ENCODE measurements at regions not wholly inside any gene's neighbourhood (a gene's known extent, or its start where the extent isn't known, plus 50 kb on each side); places are given as distances from the start of the nearest gene placed in this dataset.

GRCh38 chr1:37288900-37289299 is 185.5 kb upstream of the ZC3H12A start:
- no peaks in the 10 kb centered on the region for H3K27me3 Mint-ChIP-seq
- TF ChIP-seq CTCF (IDR thresholded peaks at IDR 0.05), result no peak
- H2AFZ ChIP-seq (ENCODE audit: insufficient read depth, low read depth, low read length, poor library complexity, severe bottlenecking), result peak overlapping the region; percentile 57
- no peak overlapping the region for H3K9ac ChIP-seq (ENCODE audit: low read length)
- no peaks in the 10 kb centered on the region for H4K20me1 ChIP-seq (ENCODE audit: control insufficient read depth, insufficient read depth, low read length, poor library complexity, severe bottlenecking)
- POLR2A ChIA-PET, result interaction anchor here (0.6 kb wide), 1 partner anchor 196 kb away, joined by 3 read pairs; no protein-coding TSS in a partner anchor
- no peak overlapping the region for H3K4me3 ChIP-seq (ENCODE audit: control extremely low read depth in 1 of 5, extremely low read depth in 1 of 5, insufficient read depth in 1 of 5, low read depth in 2 of 5, low read length in 4 of 5)
- peaks cover 0 to 20% (median 0%) of the 10 kb centered on the region in 3 donors for H3K9me3 ChIP-seq (ENCODE audit: control extremely low read depth in 1 of 3, control insufficient read depth in 2 of 3, insufficient read depth in 1 of 3, low read length in 2 of 3)
- H3K4me1 ChIP-seq (ENCODE audit: control insufficient read depth in 2 of 2, insufficient read depth in 2 of 2, low read length in 2 of 2), result peaks cover 51 to 62% of the 10 kb centered on the region in 2 donors
- no peaks in the 10 kb centered on the region for H3K27me3 ChIP-seq (replicated peaks in 1 of 4; ENCODE audit: control extremely low read depth in 1 of 4, control insufficient read depth in 3 of 4, insufficient read depth in 4 of 4, low read length in 3 of 4)
- ATAC-seq (ENCODE audit: low read depth), result peak; percentile 96
- WGBS (ENCODE audit: insufficient coverage), result 13% methylated on average over 2 of the region's 3 CpGs
- peaks cover 6% of the 10 kb centered on the region for H3K9me3 Mint-ChIP-seq (ENCODE audit: insufficient read depth)
- peak overlapping the region; percentile 48 for H3K4me2 ChIP-seq (replicated peaks; ENCODE audit: low read depth, low read length, poor library complexity, severe bottlenecking)
- H3K27ac Mint-ChIP-seq, result peak overlapping the region; percentile 98
- peak overlapping the region; percentile 75 for H3K4me3 Mint-ChIP-seq
- H3K27ac ChIP-seq (ENCODE audit: low read length in 2 of 2), result peak overlapping the region; percentile 74 to 90
- CTCF ChIA-PET, result interaction anchor here (0.9 to 1.5 kb wide), 3 partner anchors 10 to 34 kb away, joined by 3 to 4 read pairs (median 4); no protein-coding TSS in a partner anchor
- H3K36me3 ChIP-seq (replicated peaks in 1 of 2; ENCODE audit: control extremely low read depth in 1 of 2, control insufficient read depth in 1 of 2, extremely low read depth in 1 of 2, insufficient read depth in 2 of 2, low read length in 1 of 2), result no peaks in the 10 kb centered on the region
- intact Hi-C loops (cut with micrococcal nuclease), result no loop called here
- H3K79me2 ChIP-seq (ENCODE audit: control insufficient read depth, insufficient read depth, low read length), result no peaks in the 10 kb centered on the region
- peaks cover 62% of the 10 kb centered on the region for H3K4me1 Mint-ChIP-seq
- DNase-seq, result peak; percentile 91

GRCh38 chr1:37290718-37291117 is 183.7 kb upstream of the ZC3H12A start:
- Mint-ChIP-seq H3K4me3 (peak overlapping the region; percentile 5), H3K4me1 (peaks cover 70% of the 10 kb centered on the region), H3K27me3 (peaks cover 3% of the 10 kb centered on the region), H3K9me3 (ENCODE audit: insufficient read depth) (peaks cover 6% of the 10 kb centered on the region), H3K27ac (peak overlapping the region; percentile 98)
- Histone ChIP-seq H3K9me3 (ENCODE audit: control extremely low read depth in 1 of 3, control insufficient read depth in 2 of 3, insufficient read depth in 1 of 3, low read length in 2 of 3) (peaks cover 0 to 20% (median 0%) of the 10 kb centered on the region in 3 donors), H4K20me1 (ENCODE audit: control insufficient read depth, insufficient read depth, low read length, poor library complexity, severe bottlenecking) (no peaks in the 10 kb centered on the region), H2AFZ (ENCODE audit: insufficient read depth, low read depth, low read length, poor library complexity, severe bottlenecking) (peak overlapping the region; percentile 50), H3K36me3 (replicated peaks in 1 of 2; ENCODE audit: control extremely low read depth in 1 of 2, control insufficient read depth in 1 of 2, extremely low read depth in 1 of 2, insufficient read depth in 2 of 2, low read length in 1 of 2) (no peaks in the 10 kb centered on the region), H3K9ac (ENCODE audit: low read length) (no peak overlapping the region), H3K79me2 (ENCODE audit: control insufficient read depth, insufficient read depth, low read length) (no peaks in the 10 kb centered on the region), H3K4me3 (ENCODE audit: control extremely low read depth in 1 of 5, extremely low read depth in 1 of 5, insufficient read depth in 1 of 5, low read depth in 2 of 5, low read length in 4 of 5) (no peak overlapping the region), H3K4me2 (replicated peaks; ENCODE audit: low read depth, low read length, poor library complexity, severe bottlenecking) (peak overlapping the region; percentile 48), H3K27ac (ENCODE audit: low read length in 2 of 2) (peak overlapping the region in 1 of 2 donors; percentile 74), H3K27me3 (replicated peaks in 1 of 4; ENCODE audit: control extremely low read depth in 1 of 4, control insufficient read depth in 3 of 4, insufficient read depth in 4 of 4, low read length in 3 of 4) (no peaks in the 10 kb centered on the region), H3K4me1 (ENCODE audit: control insufficient read depth in 2 of 2, insufficient read depth in 2 of 2, low read length in 2 of 2) (peaks cover 56 to 70% of the 10 kb centered on the region in 2 donors)
- POLR2A ChIA-PET, result interaction anchor here (0.6 kb wide), 1 partner anchor 108 kb away, joined by 8 read pairs; no protein-coding TSS in a partner anchor
- intact Hi-C loops (cut with micrococcal nuclease), result no loop called here
- no peak for TF ChIP-seq EZH2 (IDR thresholded peaks at IDR 0.05; ENCODE audit: borderline replicate concordance, insufficient read depth, low read depth, low read length, poor library complexity, severe bottlenecking)
- DNase-seq, result no peak
- WGBS (ENCODE audit: insufficient coverage), result 100% methylated on average over 1 of the region's 4 CpGs
- no peak for ATAC-seq (ENCODE audit: low read depth)
- CTCF ChIA-PET, result interaction anchor here (1.2 to 2.0 kb wide), 2 partner anchors 18 to 33 kb away, joined by 3 to 4 read pairs; no protein-coding TSS in a partner anchor
